AG04449 (cell line): ENCODE measurements at regions not wholly inside any gene's neighbourhood (a gene's known extent, or its start where the extent isn't known, plus 50 kb on each side); places are given as distances from the start of the nearest gene placed in this dataset.

Source experiments
- CTCF ChIA-PET: fragments of 350-600 bp; formaldehyde crosslinking; extraction: SDS; loops from one replicate; lab custom pipeline; 2021; ENCODE audit warnings: antibody characterized with exemption; lab: Yijun Ruan, JAX
- POLR2A ChIA-PET: fragments of 400-600, 350-600 bp; formaldehyde crosslinking; extraction: SDS; loops from one replicate; lab custom pipeline; 2020; ENCODE audit warnings: antibody characterized with exemption, inconsistent platforms; lab: Yijun Ruan, JAX
- DNase-seq: peaks from one replicate; pipeline ENCODE4 v3.0.0-alpha.2; 2010; ENCODE audit warnings: low read depth, low spot score
- H3K4me3 ChIP-seq: 2 replicates; pipeline ENCODE4 v1.5.1; 2011; ENCODE audit warnings: low read depth, mild to moderate bottlenecking, control low read depth, low read length
- CTCF ChIP-seq: IDR thresholded peaks from one replicate; pipeline ENCODE4 v1.5.1; 2011; ENCODE audit warnings: mild to moderate bottlenecking, moderate library complexity, low read length, control low read depth, inconsistent platforms; ENCODE audit not compliant: insufficient read depth; ENCODE audit errors: missing control alignments

GRCh38 chr1:67560580-67561255 is 124.3 kb upstream of the GADD45A start:
- no peak overlapping the region for H3K4me3 ChIP-seq
- TF ChIP-seq CTCF, result no peak
- ChIA-PET POLR2A (interaction anchor here (1.3 to 3.0 kb wide), 2 partner anchors 122 to 125 kb away, joined by 3 to 24 read pairs; partner anchors contain the start of gene GADD45A), CTCF (interaction anchor here (0.7 to 11.3 kb wide), 46 partner anchors 8 to 670 kb away, joined by 3 to 197 read pairs (median 4); partner anchors contain the start of gene GADD45A)
- no peak for DNase-seq

GRCh38 chr1:67561704-67562113 is 123.3 kb upstream of the GADD45A start:
- H3K4me3 ChIP-seq, result no peak overlapping the region
- ChIA-PET POLR2A (interaction anchor here (1.0 to 3.0 kb wide), 3 partner anchors 121 to 198 kb away, joined by 3 to 24 read pairs (median 3); partner anchors contain the start of gene GADD45A), CTCF (interaction anchor here (0.7 to 11.3 kb wide), 51 partner anchors 9 to 669 kb away, joined by 3 to 197 read pairs (median 4); partner anchors contain the start of gene GADD45A)
- TF ChIP-seq CTCF, result peak; percentile 93
- no peak for DNase-seq

- CTCF ChIA-PET, result interaction anchor here (1.3 to 11.3 kb wide), 6 partner anchors 17 to 204 kb away, joined by 3 to 197 read pairs (median 36); partner anchors contain the start of gene GADD45A
- no peak for TF ChIP-seq CTCF
- H3K4me3 ChIP-seq, result no peak overlapping the region
- no peak for DNase-seq
- POLR2A ChIA-PET, result interaction anchor here (0.7 kb wide), 1 partner anchor 122 kb away, joined by 3 read pairs; the partner anchor contains the start of gene GADD45A
Measured at GRCh38 chr1:67563684-67564083, 121.3 kb upstream of the GADD45A start.

- TF ChIP-seq CTCF, result no peak
- DNase-seq, result no peak
- no peak overlapping the region for H3K4me3 ChIP-seq
- ChIA-PET CTCF (interaction anchor here (0.8 to 11.3 kb wide), 4 partner anchors 16 to 192 kb away, joined by 3 to 197 read pairs (median 4); no protein-coding TSS in a partner anchor), POLR2A (interaction anchor here (0.7 kb wide), 1 partner anchor 121 kb away, joined by 3 read pairs; the partner anchor contains the start of gene GADD45A)
Measured at GRCh38 chr1:67564193-67564592, 120.8 kb upstream of the GADD45A start.

GRCh38 chr1:67566803-67567377 is 118.1 kb upstream of the GADD45A start:
- no peak for TF ChIP-seq CTCF
- POLR2A ChIA-PET, result interaction anchor here (0.6 to 1.0 kb wide), 2 partner anchors 118 to 164 kb away, joined by 4 to 5 read pairs; partner anchors contain the start of gene GADD45A
- no peak overlapping the region for H3K4me3 ChIP-seq
- DNase-seq, result no peak
- CTCF ChIA-PET, result interaction anchor here (0.7 to 8.1 kb wide), 9 partner anchors 7 to 200 kb away, joined by 3 to 128 read pairs (median 4); no protein-coding TSS in a partner anchor
